Thoracic aorta (tissue), 2 donors: ENCODE measurements at regions not wholly inside any gene's neighbourhood (a gene's known extent, or its start where the extent isn't known, plus 50 kb on each side); places are given as distances from the start of the nearest gene placed in this dataset.

Experiments
- ATAC-seq: fragments of 150-250 bp; one replicate; pipeline ENCODE4 v1.8.0; 2017; ENCODE audit warnings: low read depth; ENCODE audit not compliant: insufficient number of reproducible peaks, low FRiP score
- DNase-seq: peaks from one replicate; pipeline ENCODE4 v3.0.0-alpha.2; 2020; ENCODE audit warnings: low spot score
- H3K27ac ChIP-seq, 2 donors: fragments of 200-600 bp; sonication (generic); 1 replicate in 1 of 2; 2 replicates in 1 of 2; pipeline ENCODE4 v1.5.1; 2016; ENCODE audit warnings: mild to moderate bottlenecking in 2 of 2, moderate library complexity in 2 of 2
- H3K27me3 ChIP-seq: fragments of 200-600 bp; sonication (generic); replicated peaks from 2 replicates; pipeline ENCODE4 v1.6.0; 2016; ENCODE audit warnings: mild to moderate bottlenecking; ENCODE audit not compliant: insufficient read depth
- H3K36me3 ChIP-seq: fragments of 200-600 bp; sonication (generic); one replicate; pipeline ENCODE4 v1.5.1; 2016
- H3K4me1 ChIP-seq, 2 donors: fragments of 200-600 bp; sonication (generic); 1 replicate in 1 of 2; 2 replicates in 1 of 2; pipeline versions ENCODE4 v1.5.1 to v1.6.0; 2016; ENCODE audit warnings: low read depth in 2 of 2, mild to moderate bottlenecking in 1 of 2; ENCODE audit not compliant: control insufficient read depth in 1 of 2
- H3K4me3 ChIP-seq: fragments of 200-600 bp; sonication (generic); 2 replicates; pipeline ENCODE4 v1.5.1; 2016; ENCODE audit warnings: mild to moderate bottlenecking
- H3K9me3 ChIP-seq: fragments of 200-600 bp; sonication (generic); 2 replicates; pipeline ENCODE4 v1.5.1; 2016
- CTCF ChIP-seq: fragments of 200-600 bp; sonication (generic); IDR thresholded peaks from one replicate; pipeline ENCODE4 v1.5.1; 2019; ENCODE audit warnings: antibody characterized with exemption

- no peaks in the 10 kb centered on the region for H3K9me3 ChIP-seq
Observed at GRCh38 chr4:67038228-67038566, 507.1 kb downstream of the CENPC start.

GRCh38 chr4:67037504-67038227 is 507.6 kb downstream of the CENPC start:
- no peak for ATAC-seq
- Histone ChIP-seq H3K36me3 (no peaks in the 10 kb centered on the region), H3K27me3 (no peaks in the 10 kb centered on the region), H3K9me3 (no peaks in the 10 kb centered on the region), H3K27ac (no peak overlapping the region), H3K4me3 (no peak overlapping the region), H3K4me1 (no peaks in the 10 kb centered on the region)
- TF ChIP-seq CTCF: no peak
- no peak for DNase-seq

More at GRCh38 chr4:67038228-67038566, 507.1 kb downstream of the CENPC start:
- no peak for ATAC-seq
- no peak for TF ChIP-seq CTCF
- no peaks in the 10 kb centered on the region for H3K4me1 ChIP-seq
- DNase-seq: no peak
- H3K36me3 ChIP-seq: no peaks in the 10 kb centered on the region
- no peaks in the 10 kb centered on the region for H3K27me3 ChIP-seq
- H3K4me3 ChIP-seq: no peak overlapping the region
- H3K27ac ChIP-seq: no peak overlapping the region

- no peaks in the 10 kb centered on the region for H3K9me3 ChIP-seq
- H3K4me3 ChIP-seq: no peak overlapping the region
- no peaks in the 10 kb centered on the region for H3K4me1 ChIP-seq
- ATAC-seq: no peak
- no peak overlapping the region for H3K27ac ChIP-seq
- H3K36me3 ChIP-seq: no peaks in the 10 kb centered on the region
- no peak for DNase-seq
- no peaks in the 10 kb centered on the region for H3K27me3 ChIP-seq
- TF ChIP-seq CTCF: no peak
Observed at GRCh38 chr4:67036791-67037190, 508.5 kb downstream of the CENPC start.

- H3K4me3 ChIP-seq: no peak overlapping the region
- H3K27ac ChIP-seq: no peak overlapping the region
- no peaks in the 10 kb centered on the region for H3K9me3 ChIP-seq
- H3K4me1 ChIP-seq: no peaks in the 10 kb centered on the region
- no peaks in the 10 kb centered on the region for H3K27me3 ChIP-seq
- no peak for ATAC-seq
- no peaks in the 10 kb centered on the region for H3K36me3 ChIP-seq
- no peak for TF ChIP-seq CTCF
- no peak for DNase-seq
Observed at GRCh38 chr4:67035986-67036385, 509.3 kb downstream of the CENPC start.

GRCh38 chr4:67035501-67035900 is 509.8 kb downstream of the CENPC start:
- Histone ChIP-seq H3K4me3 (no peak overlapping the region), H3K27me3 (no peaks in the 10 kb centered on the region), H3K27ac (no peak overlapping the region), H3K4me1 (no peaks in the 10 kb centered on the region), H3K36me3 (no peaks in the 10 kb centered on the region), H3K9me3 (no peaks in the 10 kb centered on the region)
- DNase-seq: no peak
- ATAC-seq: no peak
- no peak for TF ChIP-seq CTCF
